SK-N-MC (cell line): ENCODE measurements at regions not wholly inside any gene's neighbourhood (a gene's known extent, or its start where the extent isn't known, plus 50 kb on each side); places are given as distances from the start of the nearest gene placed in this dataset.

Source experiments
- EZH2 ChIP-seq: fragments of 200-600 bp; sonication (generic); IDR thresholded peaks from one replicate; pipeline ENCODE4 v1.6.1; 2017; ENCODE audit warnings: antibody characterized with exemption
- FOXP2 ChIP-seq: optimal IDR thresholded peaks from 2 replicates; pipeline ENCODE3; 2011; ENCODE audit warnings: mild to moderate bottlenecking, moderate library complexity; ENCODE audit not compliant: insufficient read depth; ENCODE audit errors: extremely low read length, control extremely low read depth
- POLR2AphosphoS5 ChIP-seq: IDR thresholded peaks from 2 replicates; pipeline ENCODE4 v1.6.1; 2012; ENCODE audit warnings: mild to moderate bottlenecking, low read depth, low read length, borderline replicate concordance

- TF ChIP-seq FOXP2 (no peak), EZH2 (no peak), POLR2AphosphoS5 (no peak)
Measured at GRCh38 chr17:33730131-33730530, 437.0 kb upstream of the ASIC2 start.
